NCI-H1436 treated with DMSO at 0.1 percent for 48 hours (cell line): ENCODE measurements at regions not wholly inside any gene's neighbourhood (a gene's known extent, or its start where the extent isn't known, plus 50 kb on each side); places are given as distances from the start of the nearest gene placed in this dataset.

Experiments
- DNase-seq: peaks from one replicate; lab custom pipeline; 2025; lab: John Stamatoyannopoulos, UW

GRCh38 chr16:65309354-65309753 is 187.5 kb upstream of the CDH11 start:
- no peak for DNase-seq

GRCh38 chr16:65308506-65308905 is 186.6 kb upstream of the CDH11 start:
- DNase-seq, result no peak

GRCh38 chr16:65307286-65307685 is 185.4 kb upstream of the CDH11 start:
- no peak for DNase-seq

- no peak for DNase-seq
Measured at GRCh38 chr16:65306722-65307121, 184.9 kb upstream of the CDH11 start.

GRCh38 chr16:65306300-65306699 is 184.4 kb upstream of the CDH11 start:
- DNase-seq, result no peak

- no peak for DNase-seq
Measured at GRCh38 chr16:65305266-65305959, 183.6 kb upstream of the CDH11 start.

- DNase-seq, result no peak
Measured at GRCh38 chr16:65301029-65301428, 179.2 kb upstream of the CDH11 start.

GRCh38 chr16:65297453-65297852 is 175.6 kb upstream of the CDH11 start:
- no peak for DNase-seq

- DNase-seq, result no peak
Measured at GRCh38 chr16:65295527-65295926, 173.7 kb upstream of the CDH11 start.

GRCh38 chr16:65294708-65295107 is 172.8 kb upstream of the CDH11 start:
- no peak for DNase-seq

- no peak for DNase-seq
Measured at GRCh38 chr16:65294165-65294564, 172.3 kb upstream of the CDH11 start.

- no peak for DNase-seq
Measured at GRCh38 chr16:65289022-65289421, 167.2 kb upstream of the CDH11 start.

GRCh38 chr16:65287307-65287706 is 165.4 kb upstream of the CDH11 start:
- DNase-seq, result no peak

GRCh38 chr16:65285128-65286048 is 163.5 kb upstream of the CDH11 start:
- DNase-seq, result no peak

GRCh38 chr16:65284626-65285025 is 162.8 kb upstream of the CDH11 start:
- DNase-seq, result no peak

- DNase-seq, result no peak
Measured at GRCh38 chr16:65283181-65283651, 161.4 kb upstream of the CDH11 start.

GRCh38 chr16:65281586-65281985 is 159.7 kb upstream of the CDH11 start:
- DNase-seq, result no peak

- DNase-seq, result no peak
Measured at GRCh38 chr16:65280845-65281512, 159.1 kb upstream of the CDH11 start.

GRCh38 chr16:65279576-65279975 is 157.7 kb upstream of the CDH11 start:
- no peak for DNase-seq

- DNase-seq, result no peak
Measured at GRCh38 chr16:65278874-65279273, 157.0 kb upstream of the CDH11 start.

- DNase-seq, result no peak
Measured at GRCh38 chr16:65274566-65274965, 152.7 kb upstream of the CDH11 start.

- DNase-seq, result no peak
Measured at GRCh38 chr16:65272699-65273414, 151.0 kb upstream of the CDH11 start.
